ENCODE measurements at regions not wholly inside any gene's neighbourhood (a gene's known extent, or its start where the extent isn't known, plus 50 kb on each side); places are given as distances from the start of the nearest gene placed in this dataset.

DNA sequence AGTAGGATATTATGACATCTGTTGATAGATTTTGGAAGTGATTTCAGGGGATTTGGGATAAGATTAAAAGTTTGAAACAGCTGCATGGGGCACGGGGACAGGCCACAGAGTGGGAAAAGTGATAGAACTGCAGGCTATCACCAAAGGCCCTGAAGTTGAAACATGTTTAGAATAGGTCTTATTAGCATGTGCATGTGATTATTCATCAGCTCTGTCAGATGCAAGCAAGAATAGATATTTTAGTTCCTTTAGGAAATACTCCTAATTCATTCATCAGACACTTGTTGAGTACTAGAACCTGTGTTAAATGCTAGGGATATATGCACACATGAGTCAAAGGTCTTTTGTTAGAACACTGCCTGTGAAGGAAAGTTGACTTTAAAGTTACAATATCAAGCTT lies 261.2 kb upstream of the MAN1A1 start:
- DNase-seq (no peak), ATAC-seq (ENCODE audit: low read depth) (no peak)
- CTCF ChIA-PET, result no interaction called here
- no peak overlapping the region for H3K27ac Mint-ChIP-seq
- H3K36me3 Mint-ChIP-seq (ENCODE audit: low read depth), result no peaks in the 10 kb centered on the region
- no peak overlapping the region for H3K4me3 Mint-ChIP-seq
- TF ChIP-seq, protein P1, sequence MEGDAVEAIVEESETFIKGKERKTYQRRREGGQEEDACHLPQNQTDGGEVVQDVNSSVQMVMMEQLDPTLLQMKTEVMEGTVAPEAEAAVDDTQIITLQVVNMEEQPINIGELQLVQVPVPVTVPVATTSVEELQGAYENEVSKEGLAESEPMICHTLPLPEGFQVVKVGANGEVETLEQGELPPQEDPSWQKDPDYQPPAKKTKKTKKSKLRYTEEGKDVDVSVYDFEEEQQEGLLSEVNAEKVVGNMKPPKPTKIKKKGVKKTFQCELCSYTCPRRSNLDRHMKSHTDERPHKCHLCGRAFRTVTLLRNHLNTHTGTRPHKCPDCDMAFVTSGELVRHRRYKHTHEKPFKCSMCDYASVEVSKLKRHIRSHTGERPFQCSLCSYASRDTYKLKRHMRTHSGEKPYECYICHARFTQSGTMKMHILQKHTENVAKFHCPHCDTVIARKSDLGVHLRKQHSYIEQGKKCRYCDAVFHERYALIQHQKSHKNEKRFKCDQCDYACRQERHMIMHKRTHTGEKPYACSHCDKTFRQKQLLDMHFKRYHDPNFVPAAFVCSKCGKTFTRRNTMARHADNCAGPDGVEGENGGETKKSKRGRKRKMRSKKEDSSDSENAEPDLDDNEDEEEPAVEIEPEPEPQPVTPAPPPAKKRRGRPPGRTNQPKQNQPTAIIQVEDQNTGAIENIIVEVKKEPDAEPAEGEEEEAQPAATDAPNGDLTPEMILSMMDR (IDR thresholded peaks at IDR 0.05), result no peak
- no peaks in the 10 kb centered on the region for H3K27me3 Mint-ChIP-seq
- intact Hi-C loops (cut with micrococcal nuclease), result no loop called here
- no peaks in the 10 kb centered on the region for H3K9me3 Mint-ChIP-seq
- no peaks in the 10 kb centered on the region for H3K4me1 Mint-ChIP-seq
- POLR2A ChIA-PET, result no interaction called here

DNA sequence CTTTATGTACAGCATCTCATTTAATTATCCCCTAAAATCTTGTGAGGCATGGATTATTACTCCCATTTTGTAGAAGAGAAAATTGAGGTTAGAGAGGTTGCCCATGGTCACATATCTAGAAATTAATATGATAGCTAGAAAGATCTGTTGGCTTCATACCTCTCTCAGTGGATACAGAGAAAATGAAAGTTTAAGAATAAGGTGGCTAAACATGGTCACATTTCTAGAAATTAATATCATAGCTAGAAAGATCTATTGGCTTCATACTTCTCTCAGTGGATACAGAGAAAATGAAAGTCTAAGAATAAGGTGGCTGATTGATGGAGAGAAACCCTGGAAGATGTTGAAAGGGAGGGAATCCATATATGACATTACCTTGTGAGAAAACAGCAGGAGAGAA lies 260.7 kb upstream of the MAN1A1 start:
- no peaks in the 10 kb centered on the region for H3K9me3 Mint-ChIP-seq
- TF ChIP-seq, protein P1 (IDR thresholded peaks at IDR 0.05), result no peak
- no peaks in the 10 kb centered on the region for H3K4me1 Mint-ChIP-seq
- ChIA-PET POLR2A (no interaction called here), CTCF (no interaction called here)
- DNase-seq, result no peak
- H3K27ac Mint-ChIP-seq, result no peak overlapping the region
- intact Hi-C loops (cut with micrococcal nuclease), result no loop called here
- no peak overlapping the region for H3K4me3 Mint-ChIP-seq
- H3K36me3 Mint-ChIP-seq (ENCODE audit: low read depth), result no peaks in the 10 kb centered on the region
- H3K27me3 Mint-ChIP-seq, result no peaks in the 10 kb centered on the region
- ATAC-seq (ENCODE audit: low read depth), result no peak

DNA sequence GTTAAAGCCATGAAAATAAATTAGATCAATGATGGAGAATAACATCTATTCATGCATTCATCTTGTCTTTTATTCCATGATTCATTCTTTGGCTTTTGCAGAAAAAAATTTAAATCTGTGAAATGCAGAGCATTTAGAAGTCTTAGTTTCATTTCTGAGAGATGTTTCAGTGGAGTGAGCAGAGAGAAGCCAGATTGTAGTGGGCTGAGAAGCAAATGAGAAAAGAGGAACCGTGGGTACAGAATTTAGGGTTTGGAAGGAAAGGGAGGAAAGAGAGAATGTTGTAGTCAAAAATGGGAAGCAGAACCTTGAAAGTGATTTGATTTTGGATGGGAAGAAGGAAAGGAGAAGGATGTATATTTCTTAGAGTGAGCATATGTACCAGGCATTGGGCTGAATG lies 260.3 kb upstream of the MAN1A1 start:
- Mint-ChIP-seq H3K9me3 (no peaks in the 10 kb centered on the region), H3K4me1 (no peaks in the 10 kb centered on the region), H3K27ac (no peak overlapping the region), H3K4me3 (no peak overlapping the region), H3K27me3 (no peaks in the 10 kb centered on the region), H3K36me3 (ENCODE audit: low read depth) (no peaks in the 10 kb centered on the region)
- ATAC-seq (ENCODE audit: low read depth) (no peak), DNase-seq (no peak)
- intact Hi-C loops (cut with micrococcal nuclease), result no loop called here
- TF ChIP-seq, protein P1 (IDR thresholded peaks at IDR 0.05), result no peak
- CTCF ChIA-PET, result no interaction called here
- POLR2A ChIA-PET, result no interaction called here

DNA sequence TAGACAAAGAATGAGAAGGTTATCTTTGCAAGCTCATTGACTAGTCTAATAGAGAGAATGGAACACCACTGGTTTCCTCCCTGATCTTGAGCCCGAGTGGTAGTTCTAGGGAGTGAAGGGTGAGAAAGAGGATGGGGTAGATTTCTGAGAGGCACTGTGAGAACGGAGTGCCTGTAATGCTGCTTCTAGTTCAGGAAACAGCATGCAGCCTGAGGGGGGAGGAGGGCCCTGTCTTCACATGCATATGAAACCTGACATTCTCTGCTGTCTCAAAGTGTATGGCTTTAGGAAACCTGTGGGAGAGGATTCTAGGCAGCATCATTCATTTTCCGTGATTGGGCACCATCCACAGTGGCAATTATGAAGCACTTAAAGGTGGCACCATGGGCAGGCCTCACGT lies 259.4 kb upstream of the MAN1A1 start:
- H3K9me3 Mint-ChIP-seq, result no peaks in the 10 kb centered on the region
- POLR2A ChIA-PET, result no interaction called here
- intact Hi-C loops (cut with micrococcal nuclease), result no loop called here
- H3K36me3 Mint-ChIP-seq (ENCODE audit: low read depth), result no peaks in the 10 kb centered on the region
- no peaks in the 10 kb centered on the region for H3K4me1 Mint-ChIP-seq
- H3K27me3 Mint-ChIP-seq, result no peaks in the 10 kb centered on the region
- H3K4me3 Mint-ChIP-seq, result no peak overlapping the region
- CTCF ChIA-PET, result no interaction called here
- DNase-seq (no peak), ATAC-seq (ENCODE audit: low read depth) (no peak)
- TF ChIP-seq, protein P1 (IDR thresholded peaks at IDR 0.05), result no peak
- no peak overlapping the region for H3K27ac Mint-ChIP-seq

DNA sequence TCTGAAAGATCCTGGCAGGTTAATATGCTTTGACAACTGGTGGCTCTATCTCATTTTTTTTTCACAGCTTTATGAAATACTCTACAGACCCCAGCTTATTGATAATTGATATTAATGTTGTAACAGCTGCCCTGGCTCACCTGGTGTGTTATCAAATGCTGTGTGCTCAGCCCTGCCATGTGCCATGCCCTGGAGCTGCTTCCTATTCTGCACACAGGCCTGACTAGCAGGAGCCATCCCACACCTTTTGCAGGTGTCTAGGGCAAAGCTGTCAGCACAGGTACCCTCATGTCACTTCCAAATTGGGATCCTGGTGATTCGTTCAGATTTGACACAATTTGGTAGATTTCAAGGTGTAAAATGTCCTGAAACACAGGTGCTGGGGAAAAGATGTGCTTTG lies 254.6 kb upstream of the MAN1A1 start:
- no peak overlapping the region for H3K4me3 Mint-ChIP-seq
- no peaks in the 10 kb centered on the region for H3K36me3 Mint-ChIP-seq (ENCODE audit: low read depth)
- intact Hi-C loops (cut with micrococcal nuclease), result no loop called here
- CTCF ChIA-PET, result no interaction called here
- H3K27ac Mint-ChIP-seq, result no peak overlapping the region
- H3K4me1 Mint-ChIP-seq, result no peaks in the 10 kb centered on the region
- POLR2A ChIA-PET, result no interaction called here
- no peak for ATAC-seq (ENCODE audit: low read depth)
- no peak for DNase-seq
- TF ChIP-seq, protein P1 (IDR thresholded peaks at IDR 0.05), result no peak
- H3K9me3 Mint-ChIP-seq, result no peaks in the 10 kb centered on the region
- no peaks in the 10 kb centered on the region for H3K27me3 Mint-ChIP-seq
